ENCODE measurements at regions not wholly inside any gene's neighbourhood (a gene's known extent, or its start where the extent isn't known, plus 50 kb on each side); places are given as distances from the start of the nearest gene placed in this dataset.

DNA sequence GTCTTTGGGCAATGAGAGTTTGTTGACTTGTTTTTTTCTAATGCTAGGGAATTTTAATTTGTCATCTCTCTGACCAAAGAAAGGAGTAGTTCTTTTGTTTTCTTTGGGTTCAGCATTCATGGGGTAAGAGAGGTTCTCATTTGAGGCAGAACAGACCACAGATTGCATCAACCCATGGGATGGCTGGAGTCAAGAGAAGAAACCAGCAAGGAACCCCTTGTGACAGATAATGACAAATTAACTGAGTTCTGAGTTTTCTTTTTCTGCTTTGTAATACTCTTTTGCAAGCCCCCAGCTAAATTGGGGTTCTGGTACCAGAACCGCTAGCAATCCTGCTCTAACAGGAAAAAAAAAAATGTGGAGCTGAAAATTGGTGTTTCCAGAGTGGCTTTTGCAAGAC, 864.1 kb downstream of the DIAPH3 start (continued):
- TF ChIP-seq ZNF592 (IDR thresholded peaks at IDR 0.05) (no peak), SMC3 (IDR thresholded peaks at IDR 0.05; ENCODE audit: borderline replicate concordance, low read length) (no peak), CREM (IDR thresholded peaks at IDR 0.05; ENCODE audit: low read depth) (no peak), SMAD5 (IDR thresholded peaks at IDR 0.05; ENCODE audit: low read depth) (no peak), ZZZ3 (IDR thresholded peaks at IDR 0.05; ENCODE audit: control insufficient read depth, insufficient read length, low read depth) (no peak), SPI1 (IDR thresholded peaks at IDR 0.05; ENCODE audit: borderline replicate concordance, insufficient read depth, low read depth, low read length) (no peak), RCOR1 (conservative IDR thresholded peaks at IDR 0.05; ENCODE audit: low read depth, low read length) (no peak), ZBTB4 (CRISPR knock-in tag; IDR thresholded peaks at IDR 0.05) (no peak), SREBF2 (IDR thresholded peaks at IDR 0.05; ENCODE audit: low read length) (no peak)
- TF ChIP-seq, protein P1, sequence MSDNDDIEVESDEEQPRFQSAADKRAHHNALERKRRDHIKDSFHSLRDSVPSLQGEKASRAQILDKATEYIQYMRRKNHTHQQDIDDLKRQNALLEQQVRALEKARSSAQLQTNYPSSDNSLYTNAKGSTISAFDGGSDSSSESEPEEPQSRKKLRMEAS (IDR thresholded peaks at IDR 0.05; ENCODE audit: low read depth, low read length): no peak
- TF ChIP-seq, protein P2, sequence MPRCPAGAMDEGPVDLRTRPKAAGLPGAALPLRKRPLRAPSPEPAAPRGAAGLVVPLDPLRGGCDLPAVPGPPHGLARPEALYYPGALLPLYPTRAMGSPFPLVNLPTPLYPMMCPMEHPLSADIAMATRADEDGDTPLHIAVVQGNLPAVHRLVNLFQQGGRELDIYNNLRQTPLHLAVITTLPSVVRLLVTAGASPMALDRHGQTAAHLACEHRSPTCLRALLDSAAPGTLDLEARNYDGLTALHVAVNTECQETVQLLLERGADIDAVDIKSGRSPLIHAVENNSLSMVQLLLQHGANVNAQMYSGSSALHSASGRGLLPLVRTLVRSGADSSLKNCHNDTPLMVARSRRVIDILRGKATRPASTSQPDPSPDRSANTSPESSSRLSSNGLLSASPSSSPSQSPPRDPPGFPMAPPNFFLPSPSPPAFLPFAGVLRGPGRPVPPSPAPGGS (IDR thresholded peaks at IDR 0.05; ENCODE audit: borderline replicate concordance, insufficient read depth, low read depth, low read length, poor library complexity, severe bottlenecking): no peak
